ENCODE measurements at regions not wholly inside any gene's neighbourhood (a gene's known extent, or its start where the extent isn't known, plus 50 kb on each side); places are given as distances from the start of the nearest gene placed in this dataset.
"Not testable (repeated sequence)": the region's sequence is repeated elsewhere in the genome, so short reads cannot be mapped to it uniquely, and the experiment has no call there.

DNA sequence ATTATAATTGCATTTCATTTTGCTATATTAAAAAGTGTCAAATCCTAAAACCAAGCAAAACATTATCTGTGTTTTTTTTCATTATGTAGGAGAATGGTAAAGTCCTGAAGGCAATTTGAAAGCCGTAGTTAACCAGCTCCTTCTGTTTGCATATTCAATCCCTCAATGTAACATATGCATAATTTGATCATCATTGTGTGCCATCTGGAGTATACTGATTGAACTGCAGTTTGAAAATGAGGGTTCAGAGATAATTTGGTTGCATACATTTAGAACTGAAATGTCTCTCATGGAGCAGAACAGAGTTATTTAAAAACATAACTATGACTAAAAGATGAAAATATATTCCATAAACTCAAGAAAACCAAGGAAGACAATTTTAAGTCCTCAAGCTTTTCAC lies 518.6 kb downstream of the GBE1 start:
- H3K4me3 Mint-ChIP-seq: no peak overlapping the region
- no peak for DNase-seq (ENCODE audit: low spot score in 2 of 2)
- no peak overlapping the region for H3K27ac Mint-ChIP-seq
- H3K36me3 Mint-ChIP-seq: no peaks in the 10 kb centered on the region
- ATAC-seq (ENCODE audit: low read depth): no peak
- H3K9me3 Mint-ChIP-seq: no peaks in the 10 kb centered on the region
- H3K27me3 Mint-ChIP-seq: no peaks in the 10 kb centered on the region
- no peaks in the 10 kb centered on the region for H3K4me1 Mint-ChIP-seq

DNA sequence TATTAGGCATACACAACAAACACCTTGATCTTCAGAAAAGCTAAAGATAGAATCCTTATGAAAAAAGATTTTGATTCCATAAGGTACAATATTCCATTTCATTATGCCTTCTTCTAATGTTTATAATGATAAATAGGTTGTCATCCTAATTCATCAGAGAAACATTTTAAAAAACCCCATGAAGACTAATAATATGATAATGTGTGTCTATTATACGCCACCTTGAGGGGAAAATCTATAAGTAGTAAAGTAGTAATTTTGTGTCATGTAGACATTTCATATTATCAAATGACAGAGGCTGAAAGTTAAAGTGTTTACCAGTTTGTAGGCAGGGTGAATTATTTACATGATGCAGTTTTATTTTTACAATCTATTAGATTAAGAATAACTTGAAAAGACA lies 524.3 kb downstream of the GBE1 start:
- DNase-seq (ENCODE audit: low spot score in 2 of 2): no peak
- Mint-ChIP-seq H3K27me3 (no peaks in the 10 kb centered on the region), H3K36me3 (no peaks in the 10 kb centered on the region), H3K4me3 (no peak overlapping the region), H3K4me1 (no peaks in the 10 kb centered on the region), H3K27ac (no peak overlapping the region), H3K9me3 (peaks cover 2% of the 10 kb centered on the region)
- no peak for ATAC-seq (ENCODE audit: low read depth)

DNA sequence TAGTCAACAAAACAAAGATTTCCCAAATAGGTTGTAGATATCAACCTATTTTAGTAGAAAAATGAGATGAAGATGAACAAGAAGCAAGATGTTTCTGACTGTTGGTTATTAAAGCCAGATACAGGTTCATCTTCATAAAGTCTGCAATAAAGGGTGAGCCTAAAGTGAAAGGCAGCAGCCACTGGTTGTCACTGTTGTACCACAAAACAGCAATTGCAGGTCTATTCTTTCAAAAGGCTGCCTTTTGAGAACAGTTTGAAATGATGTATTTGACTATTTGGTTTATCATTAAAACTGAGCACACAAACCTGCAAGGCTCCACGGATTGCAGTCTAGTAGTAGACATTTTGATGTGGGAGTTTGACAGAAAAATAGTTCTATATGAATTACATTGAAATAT lies 543.4 kb downstream of the GBE1 start:
- H3K4me3 Mint-ChIP-seq: no peak overlapping the region
- H3K27me3 Mint-ChIP-seq: no peaks in the 10 kb centered on the region
- H3K36me3 Mint-ChIP-seq: no peaks in the 10 kb centered on the region
- no peaks in the 10 kb centered on the region for H3K9me3 Mint-ChIP-seq
- no peaks in the 10 kb centered on the region for H3K4me1 Mint-ChIP-seq
- no peak overlapping the region for H3K27ac Mint-ChIP-seq
- ATAC-seq (ENCODE audit: low read depth) (no peak), DNase-seq (ENCODE audit: low spot score in 2 of 2) (no peak)

DNA sequence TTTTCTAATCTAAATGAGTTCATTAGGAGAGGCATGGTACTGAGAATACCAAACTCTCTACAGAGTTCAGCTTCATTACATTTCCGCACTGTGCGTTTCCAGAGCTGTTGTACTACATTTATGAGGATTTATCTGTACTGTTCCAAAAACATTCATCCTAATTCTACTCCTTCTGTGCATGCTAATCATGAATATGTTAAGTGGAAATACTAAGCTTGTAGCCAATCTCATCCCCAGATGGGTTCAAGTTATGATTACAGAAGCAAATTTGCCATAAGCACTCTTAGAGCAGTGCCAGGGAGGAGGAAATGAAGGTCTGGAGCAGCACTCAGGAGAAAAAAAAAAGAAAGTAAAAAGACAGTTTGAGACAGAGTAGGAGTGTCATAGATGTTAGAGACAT lies 544.3 kb downstream of the GBE1 start:
- Mint-ChIP-seq H3K4me1 (no peaks in the 10 kb centered on the region), H3K27ac (no peak overlapping the region), H3K27me3 (no peaks in the 10 kb centered on the region), H3K36me3 (no peaks in the 10 kb centered on the region), H3K4me3 (no peak overlapping the region), H3K9me3 (peaks cover 1% of the 10 kb centered on the region)
- DNase-seq (ENCODE audit: low spot score in 2 of 2): no peak
- ATAC-seq (ENCODE audit: low read depth): no peak

DNA sequence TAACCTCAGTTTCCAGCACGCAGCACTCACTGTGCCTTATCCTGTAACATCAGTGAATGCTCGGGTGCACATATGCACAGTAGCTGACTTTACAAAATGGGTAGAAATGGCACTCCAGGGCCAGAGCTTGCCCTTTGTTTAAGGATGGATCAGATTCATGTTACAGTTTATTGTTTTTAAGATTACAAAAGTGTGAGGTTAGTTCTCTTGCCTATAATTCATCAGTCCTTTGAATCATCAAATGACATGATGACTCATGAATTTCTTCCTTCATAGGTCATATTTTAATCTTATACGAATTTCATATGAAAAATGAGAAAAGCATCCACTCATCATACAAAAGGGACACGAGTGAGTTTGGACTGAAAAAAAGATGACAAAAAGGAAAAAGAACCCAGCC lies 545.3 kb downstream of the GBE1 start:
- ATAC-seq (ENCODE audit: low read depth) (no peak), DNase-seq (ENCODE audit: low spot score in 2 of 2) (no peak)
- Mint-ChIP-seq H3K27me3 (no peaks in the 10 kb centered on the region), H3K4me3 (no peak overlapping the region), H3K27ac (no peak overlapping the region), H3K36me3 (no peaks in the 10 kb centered on the region), H3K9me3 (peaks cover 1% of the 10 kb centered on the region), H3K4me1 (no peaks in the 10 kb centered on the region)

DNA sequence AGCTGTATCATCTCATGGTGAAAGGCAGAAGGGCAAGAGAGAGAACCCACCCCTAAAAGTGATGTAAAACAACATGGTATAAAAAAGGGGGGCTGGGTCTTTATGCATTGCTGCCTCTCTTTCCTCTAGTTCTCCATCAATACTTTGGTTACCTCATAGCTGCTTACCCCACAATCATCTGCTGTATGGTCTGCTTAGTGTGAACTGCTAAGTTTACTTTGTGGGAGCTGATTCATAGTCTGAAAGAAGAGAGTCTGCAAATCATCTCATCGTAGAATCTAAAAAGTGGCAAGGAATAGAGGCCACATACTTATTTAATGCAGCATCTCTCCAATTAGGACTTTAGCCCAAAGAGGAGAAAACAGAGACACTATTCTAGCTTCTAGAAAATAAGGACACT lies 546.8 kb downstream of the GBE1 start:
- ATAC-seq (ENCODE audit: low read depth) (no peak), DNase-seq (ENCODE audit: low spot score in 2 of 2) (no peak)
- Mint-ChIP-seq H3K27me3 (no peaks in the 10 kb centered on the region), H3K27ac (no peak overlapping the region), H3K36me3 (no peaks in the 10 kb centered on the region), H3K4me3 (no peak overlapping the region), H3K9me3 (peaks cover 1% of the 10 kb centered on the region), H3K4me1 (no peaks in the 10 kb centered on the region)

DNA sequence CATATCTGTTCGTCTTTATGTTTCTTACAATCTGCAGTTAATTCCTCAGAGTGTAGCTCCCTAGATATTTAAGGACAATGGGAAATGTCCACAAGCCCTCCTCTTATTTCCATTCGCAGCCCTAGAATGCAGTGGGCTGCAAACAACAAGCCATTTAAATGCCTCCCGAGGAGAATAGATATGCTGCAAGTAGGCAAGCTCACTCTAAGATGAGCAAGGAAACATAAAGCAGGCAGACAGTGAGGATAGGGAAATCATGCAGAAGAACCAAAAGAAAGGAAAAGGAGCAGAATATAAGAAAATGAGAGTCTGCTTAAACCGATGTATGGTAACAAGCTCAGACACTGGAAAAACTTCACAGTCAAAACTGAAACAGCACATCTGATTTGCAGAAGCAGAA lies 561.9 kb downstream of the GBE1 start:
- Mint-ChIP-seq H3K36me3 (no peaks in the 10 kb centered on the region), H3K27ac (no peak overlapping the region), H3K9me3 (peaks cover 4% of the 10 kb centered on the region), H3K27me3 (no peaks in the 10 kb centered on the region), H3K4me1 (no peaks in the 10 kb centered on the region), H3K4me3 (no peak overlapping the region)
- DNase-seq (ENCODE audit: low spot score in 2 of 2): no peak
- ATAC-seq (ENCODE audit: low read depth): no peak

DNA sequence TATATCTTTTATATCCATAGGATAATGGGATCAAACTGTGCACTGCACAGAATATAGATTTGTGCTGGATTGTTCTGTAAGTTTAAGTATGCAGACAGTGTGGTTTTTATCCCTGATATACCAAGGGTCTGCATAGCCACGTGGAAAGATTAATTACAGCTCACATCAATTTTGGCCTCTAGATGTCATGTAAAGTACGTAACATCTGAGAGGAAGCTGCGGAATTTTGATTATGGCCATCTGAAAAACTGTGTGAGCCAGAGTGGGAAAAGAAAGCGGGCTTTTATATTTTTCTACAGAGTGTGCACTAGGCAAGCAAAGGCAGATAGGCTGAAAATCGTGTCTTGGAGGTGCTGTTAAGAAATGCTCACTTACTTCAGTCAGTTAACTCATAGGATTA lies 562.7 kb downstream of the GBE1 start:
- H3K27me3 Mint-ChIP-seq: no peaks in the 10 kb centered on the region
- H3K4me3 Mint-ChIP-seq: no peak overlapping the region
- no peaks in the 10 kb centered on the region for H3K36me3 Mint-ChIP-seq
- no peaks in the 10 kb centered on the region for H3K4me1 Mint-ChIP-seq
- peaks cover 4% of the 10 kb centered on the region for H3K9me3 Mint-ChIP-seq
- no peak overlapping the region for H3K27ac Mint-ChIP-seq
- ATAC-seq (ENCODE audit: low read depth) (no peak), DNase-seq (ENCODE audit: low spot score in 2 of 2) (no peak)

DNA sequence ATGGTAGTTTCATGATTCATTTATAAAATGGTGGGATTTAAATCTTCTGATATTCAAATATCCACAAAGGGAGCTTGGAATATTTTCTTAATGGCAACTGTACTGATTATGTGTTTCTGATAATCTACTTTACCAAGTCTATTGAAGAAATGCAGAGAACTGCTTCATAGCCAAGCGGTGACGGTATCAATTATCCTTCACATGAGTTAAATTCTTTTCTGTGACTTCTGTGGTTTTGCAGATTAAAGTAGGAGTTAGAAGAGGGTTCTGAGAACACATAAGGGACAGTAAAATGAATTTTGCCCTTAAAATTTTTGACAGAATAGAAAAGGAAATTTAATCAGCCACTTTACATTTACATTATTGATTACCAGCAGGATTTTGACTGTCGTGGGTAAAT lies 563.2 kb downstream of the GBE1 start:
- Mint-ChIP-seq H3K27ac (no peak overlapping the region), H3K4me1 (no peaks in the 10 kb centered on the region), H3K9me3 (peaks cover 4% of the 10 kb centered on the region), H3K27me3 (no peaks in the 10 kb centered on the region), H3K36me3 (no peaks in the 10 kb centered on the region), H3K4me3 (no peak overlapping the region)
- ATAC-seq (ENCODE audit: low read depth): no peak
- DNase-seq (ENCODE audit: low spot score in 2 of 2): no peak

DNA sequence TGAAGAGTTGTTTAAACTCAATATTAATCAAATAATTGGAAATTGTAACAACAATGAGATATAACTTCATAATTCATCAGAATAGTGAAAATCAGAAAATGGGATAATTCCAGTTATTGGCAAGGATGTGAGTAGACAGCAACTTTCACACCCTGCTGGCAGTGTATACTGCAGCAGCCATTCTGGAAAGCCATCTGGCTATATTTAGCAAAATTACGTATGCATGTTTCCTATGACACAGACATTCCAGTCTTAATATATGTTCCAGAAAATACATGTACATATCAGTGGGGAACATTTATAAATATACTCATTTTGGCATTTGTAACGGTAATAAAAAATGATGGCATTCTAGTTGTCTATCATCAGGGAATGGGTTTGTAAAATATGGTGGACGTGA lies 564.1 kb downstream of the GBE1 start:
- ATAC-seq (ENCODE audit: low read depth) (no peak), DNase-seq (ENCODE audit: low spot score in 2 of 2) (no peak)
- Mint-ChIP-seq H3K27ac (no peak overlapping the region), H3K4me3 (no peak overlapping the region), H3K36me3 (no peaks in the 10 kb centered on the region), H3K27me3 (no peaks in the 10 kb centered on the region), H3K9me3 (peaks cover 2% of the 10 kb centered on the region), H3K4me1 (no peaks in the 10 kb centered on the region)

DNA sequence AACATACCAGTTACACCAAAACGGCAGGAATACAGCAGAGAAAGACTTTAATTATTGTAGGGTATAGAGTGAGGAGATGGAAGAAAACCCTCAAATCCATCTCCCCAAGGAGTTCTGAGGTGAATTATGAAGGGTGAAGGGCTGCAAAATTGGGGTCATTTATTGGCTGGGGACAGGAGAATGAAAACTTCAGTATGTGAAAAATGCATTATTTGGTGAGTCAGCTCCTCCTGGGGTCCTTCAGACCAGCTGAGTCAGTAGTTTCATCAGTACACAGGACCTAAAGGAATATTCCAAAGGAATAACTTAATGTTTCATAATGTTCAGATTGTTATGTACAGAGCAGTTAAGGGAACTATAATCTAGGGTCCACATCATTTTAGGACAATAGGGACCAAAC lies 566.0 kb downstream of the GBE1 start:
- no peaks in the 10 kb centered on the region for H3K36me3 Mint-ChIP-seq
- ATAC-seq (ENCODE audit: low read depth) (no peak), DNase-seq (ENCODE audit: low spot score in 2 of 2) (no peak)
- H3K27me3 Mint-ChIP-seq: no peaks in the 10 kb centered on the region
- H3K27ac Mint-ChIP-seq: no peak overlapping the region
- no peaks in the 10 kb centered on the region for H3K4me1 Mint-ChIP-seq
- peaks cover 2% of the 10 kb centered on the region for H3K9me3 Mint-ChIP-seq
- no peak overlapping the region for H3K4me3 Mint-ChIP-seq

DNA sequence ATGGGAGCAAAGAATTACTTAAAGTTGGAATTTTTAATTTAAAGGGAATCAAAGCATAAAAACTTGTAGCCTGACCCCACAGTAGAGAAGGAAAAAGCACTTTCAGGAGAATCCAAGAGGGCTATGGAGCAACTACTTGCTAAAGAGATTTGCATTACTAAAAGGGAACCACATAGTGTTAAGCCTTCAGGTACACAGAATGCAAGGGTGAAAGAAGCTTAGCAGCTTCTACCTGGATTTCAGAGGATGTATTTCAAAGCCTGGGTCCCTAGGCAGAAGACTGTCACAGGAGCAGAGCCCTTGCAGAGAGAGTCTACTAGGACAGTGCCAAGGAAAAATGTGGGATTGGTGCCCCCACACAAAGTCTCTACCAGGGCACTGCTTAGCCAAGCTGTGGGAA lies 575.0 kb downstream of the GBE1 start:
- Mint-ChIP-seq H3K27ac (no peak overlapping the region), H3K36me3 (no peaks in the 10 kb centered on the region), H3K4me1 (no peaks in the 10 kb centered on the region), H3K4me3 (no peak overlapping the region), H3K9me3 (peaks cover 8% of the 10 kb centered on the region), H3K27me3 (no peaks in the 10 kb centered on the region)
- ATAC-seq (ENCODE audit: low read depth) (no peak), DNase-seq (ENCODE audit: low spot score in 2 of 2) (no peak)

DNA sequence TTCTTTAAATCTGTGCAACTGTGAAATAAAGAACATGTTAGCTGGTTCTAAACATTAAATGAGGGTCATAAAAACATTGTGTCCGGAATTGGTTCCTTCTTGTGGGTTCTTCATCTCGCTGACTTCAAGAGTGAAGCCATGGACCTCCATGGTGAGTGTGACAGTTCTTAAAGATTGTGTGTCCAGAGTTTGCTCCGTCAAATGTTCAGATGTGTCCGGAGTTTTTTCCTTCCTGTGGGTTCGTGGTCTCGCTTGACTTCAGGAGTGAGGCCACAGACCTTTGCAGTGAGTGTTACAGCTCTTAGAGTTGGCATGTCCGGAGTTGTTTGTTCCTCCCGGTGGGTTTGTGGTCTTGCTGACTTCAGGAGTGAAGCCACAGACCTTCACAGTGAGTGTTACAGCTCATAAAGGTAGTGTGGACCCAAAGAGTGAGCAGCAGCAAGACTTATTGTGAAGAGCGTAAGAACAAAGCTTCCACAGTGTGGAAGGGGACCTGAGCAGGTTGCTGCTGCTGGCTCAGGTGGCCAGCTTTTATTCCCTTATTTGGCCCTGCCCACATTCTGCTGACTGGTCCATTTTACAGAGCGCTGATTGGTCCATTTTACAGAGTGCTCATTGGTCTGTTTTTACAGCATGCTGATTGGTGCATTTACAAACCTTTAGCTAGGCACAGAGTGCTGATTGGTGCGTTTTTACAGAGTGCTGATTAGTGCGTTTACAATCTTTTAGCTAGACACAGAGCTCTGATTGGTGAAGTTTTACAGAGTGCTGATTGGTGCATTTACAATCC lies 579.2 kb downstream of the GBE1 start:
- H3K9me3 Mint-ChIP-seq; H3K27ac Mint-ChIP-seq; H3K27me3 Mint-ChIP-seq; H3K36me3 Mint-ChIP-seq; DNase-seq (ENCODE audit: low spot score in 2 of 2); H3K4me3 Mint-ChIP-seq; H3K4me1 Mint-ChIP-seq; ATAC-seq (ENCODE audit: low read depth): not testable (repeated sequence)

DNA sequence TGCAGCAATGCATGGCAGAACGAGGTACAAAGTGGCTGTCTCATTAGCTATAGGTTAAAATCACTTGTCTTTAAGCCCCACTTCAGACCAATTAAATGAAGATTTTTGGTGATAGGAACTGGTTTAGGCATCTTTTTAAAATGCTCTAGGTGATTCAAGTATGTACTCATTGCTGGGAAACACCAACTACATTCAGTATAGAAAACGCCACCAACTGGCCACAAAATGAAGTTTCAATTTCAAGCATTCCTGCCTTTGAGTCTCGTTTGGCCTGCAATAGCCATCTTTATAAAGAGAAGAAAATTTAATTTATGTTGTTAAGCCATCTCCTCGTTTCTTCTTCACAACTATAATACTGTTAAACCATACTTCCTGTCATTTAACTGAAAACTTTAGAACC lies 587.9 kb downstream of the GBE1 start:
- no peaks in the 10 kb centered on the region for H3K27me3 Mint-ChIP-seq
- no peaks in the 10 kb centered on the region for H3K4me1 Mint-ChIP-seq
- no peaks in the 10 kb centered on the region for H3K36me3 Mint-ChIP-seq
- DNase-seq (ENCODE audit: low spot score in 2 of 2) (no peak), ATAC-seq (ENCODE audit: low read depth) (no peak)
- H3K9me3 Mint-ChIP-seq: no peaks in the 10 kb centered on the region
- no peak overlapping the region for H3K27ac Mint-ChIP-seq
- H3K4me3 Mint-ChIP-seq: no peak overlapping the region

DNA sequence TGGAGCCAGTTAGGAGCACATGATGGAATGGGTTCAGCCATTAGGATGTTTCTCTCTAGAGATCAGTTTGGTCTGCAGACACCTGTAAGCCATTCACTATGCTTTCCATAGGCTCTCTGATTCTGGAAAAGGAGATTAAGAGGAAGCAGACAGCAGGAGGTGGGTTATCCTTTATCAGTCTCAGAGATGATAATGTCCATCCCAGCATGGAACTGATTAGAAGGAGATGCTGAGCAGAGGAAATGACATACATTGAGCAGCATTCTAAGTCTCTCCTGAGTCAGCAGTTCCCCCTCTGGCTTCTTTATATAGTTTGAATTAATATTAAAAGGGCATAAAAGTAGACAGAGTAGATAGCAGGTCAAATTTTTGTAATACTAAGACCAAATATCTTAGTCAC lies 591.1 kb downstream of the GBE1 start:
- no peaks in the 10 kb centered on the region for H3K4me1 Mint-ChIP-seq
- ATAC-seq (ENCODE audit: low read depth): no peak
- no peak for DNase-seq (ENCODE audit: low spot score in 2 of 2)
- no peak overlapping the region for H3K27ac Mint-ChIP-seq
- no peaks in the 10 kb centered on the region for H3K36me3 Mint-ChIP-seq
- H3K27me3 Mint-ChIP-seq: no peaks in the 10 kb centered on the region
- H3K9me3 Mint-ChIP-seq: peaks cover 3% of the 10 kb centered on the region
- no peak overlapping the region for H3K4me3 Mint-ChIP-seq
